Colonic mucosa (tissue), 4 donors: ENCODE measurements at regions not wholly inside any gene's neighbourhood (a gene's known extent, or its start where the extent isn't known, plus 50 kb on each side); places are given as distances from the start of the nearest gene placed in this dataset.
"Not testable (repeated sequence)": the region's sequence is repeated elsewhere in the genome, so short reads cannot be mapped to it uniquely, and the experiment has no call there.

ENCODE experiments used
- DNase-seq: peaks from one replicate; pipeline ENCODE4 v3.0.0-alpha.2; 2020
- H3K27ac ChIP-seq: fragments of 200-600 bp; one replicate; pipeline ENCODE4 v1.8.0; 2021
- H3K27me3 ChIP-seq: fragments of 200-600 bp; one replicate; pipeline ENCODE4 v1.8.0; 2021
- H3K36me3 ChIP-seq: fragments of 200-600 bp; one replicate; pipeline ENCODE4 v1.8.0; 2021
- H3K4me1 ChIP-seq: fragments of 200-600 bp; one replicate; pipeline ENCODE4 v1.8.0; 2021; ENCODE audit warnings: mild to moderate bottlenecking
- H3K4me3 ChIP-seq: fragments of 200-600 bp; one replicate; pipeline ENCODE4 v1.8.0; 2021
- H3K9ac ChIP-seq, 2 donors: one replicate each; pipeline ENCODE4 v1.7.0; 2013; ENCODE audit warnings: control low read depth in 2 of 2, low read depth in 2 of 2, low read length in 2 of 2
- H3K9me3 ChIP-seq: fragments of 200-600 bp; one replicate; pipeline ENCODE4 v1.8.0; 2021
- CTCF ChIP-seq: fragments of 200-600 bp; IDR thresholded peaks from one replicate; pipeline ENCODE4 v1.8.0; 2022; ENCODE audit warnings: antibody characterized with exemption, mild to moderate bottlenecking
- intact Hi-C: fragments of 100-400 bp; cut with DNase I; formaldehyde crosslinking; loops from one replicate; pipeline ENCODE4 v1.14.1; 2022
- donor health status: healthy.
- donor health status: DM: no; HTN: no; CAD: no.
- donor health status: DM: no; HTN: no; CAD: no.

- intact Hi-C loops = no loop called here
- H3K9ac ChIP-seq = no peak overlapping the region
- no peak overlapping the region for H3K4me3 ChIP-seq
- no peaks in the 10 kb centered on the region for H3K4me1 ChIP-seq
- no peaks in the 10 kb centered on the region for H3K36me3 ChIP-seq
- H3K9me3 ChIP-seq = no peaks in the 10 kb centered on the region
- H3K27ac ChIP-seq = no peak overlapping the region
- TF ChIP-seq CTCF = no peak
- DNase-seq = no peak
- H3K27me3 ChIP-seq = no peaks in the 10 kb centered on the region
Measured at GRCh38 chr10:120034236-120034635, 141.7 kb downstream of the SEC23IP start.

- intact Hi-C loops = no loop called here
- no peak overlapping the region for H3K4me3 ChIP-seq
- H3K36me3 ChIP-seq = no peaks in the 10 kb centered on the region
- no peak for DNase-seq
- no peak for TF ChIP-seq CTCF
- H3K27me3 ChIP-seq = no peaks in the 10 kb centered on the region
- H3K9me3 ChIP-seq = no peaks in the 10 kb centered on the region
- H3K4me1 ChIP-seq = no peaks in the 10 kb centered on the region
- H3K9ac ChIP-seq = no peak overlapping the region
- H3K27ac ChIP-seq = no peak overlapping the region
Measured at GRCh38 chr10:120039046-120039445, 146.5 kb downstream of the SEC23IP start.

DNA sequence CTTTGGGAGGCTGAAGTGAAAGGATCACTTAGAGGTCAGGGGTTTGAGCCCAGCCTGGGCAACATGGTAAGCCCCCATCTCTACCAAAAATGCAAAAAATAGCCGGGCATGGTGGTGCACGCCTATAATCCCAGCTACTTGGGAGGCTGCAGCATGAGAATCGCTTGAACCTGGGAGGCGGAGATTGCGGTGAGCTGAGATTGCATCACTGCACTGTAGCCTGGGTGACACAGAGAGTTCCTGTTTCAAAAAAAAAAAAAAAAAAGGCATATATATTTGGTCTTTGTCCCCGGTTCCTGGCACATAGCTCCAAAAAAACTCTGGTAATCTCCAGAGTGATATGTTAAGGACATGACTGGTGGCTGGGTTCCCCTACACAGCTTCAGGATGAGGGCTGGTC, 147.3 kb downstream of the SEC23IP start:
- no peak for DNase-seq
- no peaks in the 10 kb centered on the region for H3K27me3 ChIP-seq
- H3K9me3 ChIP-seq = no peaks in the 10 kb centered on the region
- H3K36me3 ChIP-seq = no peaks in the 10 kb centered on the region
- H3K9ac ChIP-seq = no peak overlapping the region
- no peak for TF ChIP-seq CTCF
- H3K4me1 ChIP-seq = no peaks in the 10 kb centered on the region
- H3K27ac ChIP-seq = no peak overlapping the region
- H3K4me3 ChIP-seq = no peak overlapping the region
- intact Hi-C loops = no loop called here

DNA sequence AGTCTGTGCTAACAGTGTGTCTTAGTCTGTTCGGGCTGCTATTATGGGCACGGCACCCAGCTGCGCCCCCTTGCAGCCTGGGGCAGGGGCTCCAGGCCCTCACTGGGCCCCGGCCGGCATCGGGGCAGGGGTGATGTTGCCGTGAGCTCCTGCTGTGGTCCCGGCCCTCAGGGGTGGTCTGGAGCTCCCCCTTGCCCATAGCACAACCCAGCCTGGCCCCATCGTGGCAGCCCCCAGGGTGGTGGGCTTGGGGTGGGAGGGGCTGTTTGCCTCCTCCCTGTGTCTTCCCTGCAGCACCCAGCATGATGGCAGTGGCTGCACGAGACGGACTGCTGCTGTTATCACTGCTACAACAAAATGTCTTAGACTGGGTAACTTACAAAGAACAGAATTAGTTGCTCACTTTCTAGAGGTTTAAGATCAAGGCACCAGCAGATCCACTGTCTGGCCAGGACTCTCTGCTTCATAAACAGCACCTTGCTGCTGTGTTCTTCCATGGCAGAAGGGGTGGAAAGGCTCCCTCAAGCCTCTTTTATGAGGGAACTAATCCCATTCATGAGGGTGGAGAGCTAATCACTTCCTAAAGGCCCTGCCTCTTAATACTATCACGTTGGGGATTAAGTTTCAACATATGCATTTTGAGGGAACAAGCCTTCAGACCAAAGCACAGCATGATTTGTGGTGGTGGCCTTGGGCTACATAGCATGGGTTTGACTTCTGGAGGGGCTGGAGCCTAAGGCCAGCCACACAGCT, 149.5 kb downstream of the SEC23IP start:
- Histone ChIP-seq H3K9me3 (no peaks in the 10 kb centered on the region), H3K4me3 (no peak overlapping the region), H3K27me3 (no peaks in the 10 kb centered on the region), H3K36me3 (no peaks in the 10 kb centered on the region), H3K4me1 (no peaks in the 10 kb centered on the region), H3K27ac (no peak overlapping the region), H3K9ac (no peak overlapping the region)
- intact Hi-C loops = no loop called here
- DNase-seq = no peak
- TF ChIP-seq CTCF = no peak

- Histone ChIP-seq H3K4me1 (no peaks in the 10 kb centered on the region), H3K4me3 (no peak overlapping the region), H3K27me3 (no peaks in the 10 kb centered on the region), H3K9ac (no peak overlapping the region), H3K27ac (no peak overlapping the region), H3K36me3 (no peaks in the 10 kb centered on the region), H3K9me3 (no peaks in the 10 kb centered on the region)
- DNase-seq = no peak
- no peak for TF ChIP-seq CTCF
- intact Hi-C loops = no loop called here
Measured at GRCh38 chr10:120042705-120043104, 150.2 kb downstream of the SEC23IP start.

DNA sequence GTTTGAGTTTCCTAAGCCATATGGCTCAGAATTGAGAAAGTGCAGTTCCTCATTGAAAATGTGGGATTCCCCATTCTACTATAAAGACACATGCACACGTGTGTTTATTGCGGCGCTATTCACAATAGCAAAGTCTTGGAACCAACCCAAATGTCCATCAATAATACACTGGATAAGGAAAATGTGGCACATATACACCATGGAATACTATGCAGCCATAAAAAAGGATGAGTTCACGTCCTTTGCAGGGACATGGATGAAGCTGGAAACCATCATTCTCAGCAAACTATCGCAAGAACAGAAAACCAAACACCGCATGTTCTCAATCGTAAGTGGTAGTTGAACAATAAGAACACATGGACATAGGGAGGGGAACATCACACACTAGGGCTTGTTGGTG, 154.8 kb downstream of the SEC23IP start:
- H3K4me3 ChIP-seq, H3K4me1 ChIP-seq, H3K9ac ChIP-seq, DNase-seq, H3K27ac ChIP-seq, H3K9me3 ChIP-seq, H3K27me3 ChIP-seq, intact Hi-C loops, H3K36me3 ChIP-seq: not testable (repeated sequence)
